Chondrocyte (in vitro differentiated cells): ENCODE measurements at regions not wholly inside any gene's neighbourhood (a gene's known extent, or its start where the extent isn't known, plus 50 kb on each side); places are given as distances from the start of the nearest gene placed in this dataset.

Experiments
- DNase-seq: peaks from one replicate; pipeline ENCODE4 v3.0.0; 2021; ENCODE audit warnings: mixed read lengths, low spot score
- H3K27ac Mint-ChIP-seq: one replicate; pipeline ENCODE4 v1.8.0; 2021; ENCODE audit warnings: mild to moderate bottlenecking, moderate library complexity, mixed read lengths; ENCODE audit not compliant: unreplicated experiment
- H3K27me3 Mint-ChIP-seq: 2 replicates; pipeline ENCODE4 v1.8.0; 2021; ENCODE audit warnings: low read depth, mixed read lengths
- H3K36me3 Mint-ChIP-seq: 2 replicates; pipeline ENCODE4 v1.8.0; 2021; ENCODE audit warnings: low read depth, mixed read lengths
- H3K4me1 Mint-ChIP-seq: 2 replicates; pipeline ENCODE4 v1.8.0; 2021; ENCODE audit warnings: low read depth, mild to moderate bottlenecking, mixed read lengths
- H3K4me3 Mint-ChIP-seq: one replicate; pipeline ENCODE4 v1.8.0; 2021; ENCODE audit warnings: mild to moderate bottlenecking, moderate library complexity, mixed read lengths; ENCODE audit not compliant: unreplicated experiment
- H3K9me3 Mint-ChIP-seq: 2 replicates; pipeline ENCODE4 v1.8.0; 2021; ENCODE audit warnings: low read depth, mixed read lengths
- CTCF ChIP-seq: fragments of 200-600 bp; sonication (generic); IDR thresholded peaks from 2 replicates; pipeline ENCODE4 v1.5.0; 2021; ENCODE audit warnings: antibody characterized with exemption, mild to moderate bottlenecking, moderate library complexity

GRCh38 chr7:156147756-156148504 lies 335.7 kb upstream of the SHH start:
- no peaks in the 10 kb centered on the region for H3K36me3 Mint-ChIP-seq
- peaks cover 12% of the 10 kb centered on the region for H3K27me3 Mint-ChIP-seq
- DNase-seq: peak; percentile 51
- H3K27ac Mint-ChIP-seq: no peak overlapping the region
- no peak overlapping the region for H3K4me3 Mint-ChIP-seq
- H3K4me1 Mint-ChIP-seq: no peaks in the 10 kb centered on the region
- TF ChIP-seq CTCF: no peak
- no peaks in the 10 kb centered on the region for H3K9me3 Mint-ChIP-seq

- Mint-ChIP-seq H3K27ac (no peak overlapping the region), H3K27me3 (peaks cover 12% of the 10 kb centered on the region), H3K4me3 (no peak overlapping the region), H3K36me3 (no peaks in the 10 kb centered on the region), H3K4me1 (no peaks in the 10 kb centered on the region), H3K9me3 (no peaks in the 10 kb centered on the region)
- no peak for TF ChIP-seq CTCF
- no peak for DNase-seq
These were observed 334.8 kb upstream of the SHH start for GRCh38 chr7:156147104-156147503.

GRCh38 chr7:156145996-156146395 lies 333.7 kb upstream of the SHH start:
- peak; percentile 56 for DNase-seq
- Mint-ChIP-seq H3K4me3 (no peak overlapping the region), H3K27ac (no peak overlapping the region), H3K9me3 (no peaks in the 10 kb centered on the region), H3K4me1 (no peaks in the 10 kb centered on the region), H3K36me3 (no peaks in the 10 kb centered on the region), H3K27me3 (peaks cover 8% of the 10 kb centered on the region)
- no peak for TF ChIP-seq CTCF

GRCh38 chr7:156145184-156145583 lies 332.9 kb upstream of the SHH start:
- Mint-ChIP-seq H3K9me3 (no peaks in the 10 kb centered on the region), H3K36me3 (no peaks in the 10 kb centered on the region), H3K27me3 (peaks cover 4% of the 10 kb centered on the region), H3K27ac (no peak overlapping the region), H3K4me3 (no peak overlapping the region), H3K4me1 (no peaks in the 10 kb centered on the region)
- DNase-seq: no peak
- TF ChIP-seq CTCF: no peak

GRCh38 chr7:156143683-156144082 lies 331.4 kb upstream of the SHH start:
- H3K4me1 Mint-ChIP-seq: no peaks in the 10 kb centered on the region
- H3K4me3 Mint-ChIP-seq: no peak overlapping the region
- no peaks in the 10 kb centered on the region for H3K36me3 Mint-ChIP-seq
- TF ChIP-seq CTCF: no peak
- no peaks in the 10 kb centered on the region for H3K9me3 Mint-ChIP-seq
- peaks cover 4% of the 10 kb centered on the region for H3K27me3 Mint-ChIP-seq
- peak; percentile 87 for DNase-seq
- H3K27ac Mint-ChIP-seq: no peak overlapping the region
